Progenitor cell of endocrine pancreas (in vitro differentiated cells): ENCODE measurements at regions not wholly inside any gene's neighbourhood (a gene's known extent, or its start where the extent isn't known, plus 50 kb on each side); places are given as distances from the start of the nearest gene placed in this dataset.

Experiments used
- DNase-seq: peaks from one replicate; pipeline ENCODE4 v3.0.0; 2021; ENCODE audit warnings: low spot score; ENCODE audit not compliant: unreplicated experiment
- H3K27ac Mint-ChIP-seq: 2 replicates; pipeline ENCODE4 v1.8.0; 2021; ENCODE audit warnings: mild to moderate bottlenecking, moderate library complexity, mixed read lengths
- H3K27me3 Mint-ChIP-seq: 2 replicates; pipeline ENCODE4 v1.8.0; 2021; ENCODE audit warnings: mixed read lengths
- H3K36me3 Mint-ChIP-seq: 2 replicates; pipeline ENCODE4 v1.8.0; 2022; ENCODE audit warnings: mixed read lengths; ENCODE audit not compliant: insufficient read depth
- H3K4me1 Mint-ChIP-seq: 2 replicates; pipeline ENCODE4 v1.8.0; 2021; ENCODE audit warnings: low read depth, mixed read lengths
- H3K4me3 Mint-ChIP-seq: 2 replicates; pipeline ENCODE4 v1.8.0; 2021; ENCODE audit warnings: low read depth, mild to moderate bottlenecking, moderate library complexity, mixed read lengths
- H3K9me3 Mint-ChIP-seq: 2 replicates; pipeline ENCODE4 v1.8.0; 2021; ENCODE audit warnings: low read depth, mixed read lengths
- TF ChIP-seq, protein P1 (sequence below): fragments of 200-600 bp; sonication (generic); IDR thresholded peaks from one replicate; pipeline ENCODE4 v1.5.0; 2021; ENCODE audit warnings: antibody characterized with exemption, mild to moderate bottlenecking; ENCODE audit not compliant: unreplicated experiment

DNA sequence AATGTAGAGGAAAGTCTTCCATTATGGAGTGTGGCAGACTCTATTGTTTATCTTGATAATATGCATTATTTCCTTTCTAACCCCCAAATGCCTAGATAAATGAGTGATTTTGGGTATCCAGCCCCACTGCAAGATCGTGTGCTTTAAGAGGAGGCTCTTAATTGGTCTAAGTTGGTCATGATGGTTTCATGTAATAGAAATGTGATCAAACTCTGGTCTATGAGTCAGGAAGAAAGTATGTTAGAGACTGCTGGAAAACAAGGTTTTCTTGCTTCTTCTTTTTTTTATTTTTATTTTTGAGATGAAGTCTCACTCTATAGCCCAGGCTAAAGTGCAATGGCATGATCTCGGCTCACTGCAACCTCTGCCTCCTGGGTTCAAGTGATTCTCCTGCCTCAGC is 344.5 kb upstream of the TNP1 start:
- Mint-ChIP-seq H3K4me3 (no peak overlapping the region), H3K36me3 (peaks cover 3% of the 10 kb centered on the region), H3K4me1 (peaks cover 7% of the 10 kb centered on the region), H3K27me3 (no peaks in the 10 kb centered on the region), H3K9me3 (peaks cover 15% of the 10 kb centered on the region), H3K27ac (no peak overlapping the region)
- TF ChIP-seq, protein P1, sequence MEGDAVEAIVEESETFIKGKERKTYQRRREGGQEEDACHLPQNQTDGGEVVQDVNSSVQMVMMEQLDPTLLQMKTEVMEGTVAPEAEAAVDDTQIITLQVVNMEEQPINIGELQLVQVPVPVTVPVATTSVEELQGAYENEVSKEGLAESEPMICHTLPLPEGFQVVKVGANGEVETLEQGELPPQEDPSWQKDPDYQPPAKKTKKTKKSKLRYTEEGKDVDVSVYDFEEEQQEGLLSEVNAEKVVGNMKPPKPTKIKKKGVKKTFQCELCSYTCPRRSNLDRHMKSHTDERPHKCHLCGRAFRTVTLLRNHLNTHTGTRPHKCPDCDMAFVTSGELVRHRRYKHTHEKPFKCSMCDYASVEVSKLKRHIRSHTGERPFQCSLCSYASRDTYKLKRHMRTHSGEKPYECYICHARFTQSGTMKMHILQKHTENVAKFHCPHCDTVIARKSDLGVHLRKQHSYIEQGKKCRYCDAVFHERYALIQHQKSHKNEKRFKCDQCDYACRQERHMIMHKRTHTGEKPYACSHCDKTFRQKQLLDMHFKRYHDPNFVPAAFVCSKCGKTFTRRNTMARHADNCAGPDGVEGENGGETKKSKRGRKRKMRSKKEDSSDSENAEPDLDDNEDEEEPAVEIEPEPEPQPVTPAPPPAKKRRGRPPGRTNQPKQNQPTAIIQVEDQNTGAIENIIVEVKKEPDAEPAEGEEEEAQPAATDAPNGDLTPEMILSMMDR: no peak
- no peak for DNase-seq

DNA sequence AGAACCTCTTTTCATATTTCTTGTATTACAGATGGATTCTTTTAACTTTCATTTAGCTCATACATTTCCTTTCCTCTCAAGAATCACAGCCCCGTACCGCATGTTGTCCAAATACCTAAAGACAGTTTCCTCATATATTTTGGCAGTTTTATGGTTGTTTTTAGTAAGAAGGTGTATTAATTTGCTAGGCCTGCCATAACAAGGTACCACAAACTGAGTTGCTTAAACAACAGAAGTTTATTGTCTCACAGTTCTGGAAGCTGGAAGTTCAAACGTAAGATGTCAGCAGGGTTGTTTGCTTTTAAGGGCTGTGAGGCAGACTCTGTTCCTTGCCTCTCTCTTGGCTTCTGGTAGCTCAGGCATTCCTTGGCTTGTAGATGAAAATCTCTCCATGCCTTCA is 343.2 kb upstream of the TNP1 start:
- H3K27me3 Mint-ChIP-seq: no peaks in the 10 kb centered on the region
- DNase-seq: no peak
- peaks cover 15% of the 10 kb centered on the region for H3K9me3 Mint-ChIP-seq
- H3K27ac Mint-ChIP-seq: no peak overlapping the region
- H3K4me1 Mint-ChIP-seq: peaks cover 4% of the 10 kb centered on the region
- TF ChIP-seq, protein P1: no peak
- peaks cover 3% of the 10 kb centered on the region for H3K36me3 Mint-ChIP-seq
- no peak overlapping the region for H3K4me3 Mint-ChIP-seq

DNA sequence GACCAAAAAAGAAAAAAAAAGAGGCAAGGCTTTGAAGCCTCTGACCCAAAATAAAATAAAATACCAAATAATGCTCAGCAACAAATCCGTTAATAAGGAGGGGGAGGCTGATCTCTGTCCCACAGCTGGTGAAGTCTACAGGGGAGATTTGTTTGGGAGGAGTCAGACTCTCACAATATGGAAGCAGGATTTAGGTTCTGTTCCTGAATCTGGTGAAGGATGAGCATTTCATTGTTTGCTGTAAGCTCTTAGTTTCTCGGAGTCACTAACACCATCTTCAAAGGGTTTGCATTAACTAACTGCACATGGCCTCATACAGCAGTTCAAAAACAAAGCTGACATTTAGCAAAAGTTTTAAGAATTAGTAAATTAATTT is 339.4 kb upstream of the TNP1 start:
- Mint-ChIP-seq H3K27ac (no peak overlapping the region), H3K36me3 (peaks cover 3% of the 10 kb centered on the region)

DNA sequence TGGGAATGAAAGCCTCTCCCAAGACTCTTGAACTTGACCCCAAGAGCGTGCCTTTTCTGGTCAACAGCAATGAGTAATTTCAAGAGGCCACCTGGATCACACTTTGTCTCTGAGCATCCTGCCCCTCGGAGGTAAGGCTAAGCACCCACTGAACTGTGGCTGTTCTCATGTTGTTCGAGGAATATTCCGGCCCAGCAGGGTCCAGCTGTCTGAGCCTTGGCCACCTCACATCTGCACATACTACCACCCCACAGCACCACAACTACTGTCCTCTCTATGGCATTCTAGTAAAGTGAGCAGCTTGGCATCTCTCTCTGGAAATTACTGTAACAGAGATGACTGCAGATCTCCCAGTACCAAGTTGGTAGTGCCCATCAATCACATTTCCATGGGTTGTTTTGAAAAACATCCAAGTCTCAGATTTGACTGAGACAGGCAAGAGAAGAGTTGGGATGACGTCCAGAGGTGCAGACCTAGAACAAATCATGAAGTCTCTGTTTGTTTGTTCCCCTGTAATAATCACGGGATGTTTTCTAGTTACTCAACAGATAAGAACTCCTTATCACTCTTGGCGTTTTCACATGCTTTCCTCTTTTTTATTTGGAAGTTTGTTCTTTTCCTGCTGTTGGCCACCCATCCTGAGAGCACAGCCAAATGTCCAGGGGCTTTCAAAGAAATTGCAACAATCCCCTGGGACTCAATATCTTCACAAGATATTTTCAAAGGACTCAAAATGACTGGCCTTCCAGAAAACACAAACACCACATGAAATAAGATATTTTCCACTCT is 336.0 kb upstream of the TNP1 start:
- Mint-ChIP-seq H3K9me3 (peaks cover 5% of the 10 kb centered on the region), H3K27ac (no peak overlapping the region), H3K4me3 (no peak overlapping the region), H3K27me3 (no peaks in the 10 kb centered on the region), H3K4me1 (peaks cover 1% of the 10 kb centered on the region), H3K36me3 (no peaks in the 10 kb centered on the region)
- DNase-seq: no peak
- TF ChIP-seq, protein P1: no peak

More for the DNA sequence above, 339.4 kb upstream of the TNP1 start:
- Mint-ChIP-seq H3K4me3 (no peak overlapping the region), H3K9me3 (peaks cover 17% of the 10 kb centered on the region), H3K4me1 (peaks cover 1% of the 10 kb centered on the region), H3K27me3 (no peaks in the 10 kb centered on the region)
- no peak for DNase-seq
- TF ChIP-seq, protein P1: no peak

DNA sequence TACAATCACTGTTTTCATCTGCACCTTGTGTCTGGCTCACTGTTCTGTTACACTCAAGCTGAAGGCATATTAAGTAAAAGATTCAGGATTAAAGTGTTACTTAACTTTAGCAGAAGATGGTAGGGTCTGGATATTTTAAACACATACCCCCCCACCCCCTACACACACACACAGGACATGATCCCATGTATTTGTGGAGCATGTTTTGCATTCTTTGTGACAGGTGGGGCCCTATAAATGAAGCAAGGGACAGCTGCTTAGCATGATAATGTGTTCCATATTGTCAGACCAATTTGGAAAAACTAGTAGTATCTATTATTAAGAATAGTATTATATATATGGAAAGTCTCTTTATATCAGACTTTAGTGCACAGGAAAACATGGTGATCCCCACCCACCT is 335.2 kb upstream of the TNP1 start:
- H3K9me3 Mint-ChIP-seq: peaks cover 5% of the 10 kb centered on the region
- H3K27me3 Mint-ChIP-seq: no peaks in the 10 kb centered on the region
- TF ChIP-seq, protein P1: no peak
- no peak overlapping the region for H3K27ac Mint-ChIP-seq
- peaks cover 1% of the 10 kb centered on the region for H3K4me1 Mint-ChIP-seq
- DNase-seq: no peak
- H3K36me3 Mint-ChIP-seq: no peaks in the 10 kb centered on the region
- no peak overlapping the region for H3K4me3 Mint-ChIP-seq
